ENCODE measurements at regions not wholly inside any gene's neighbourhood (a gene's known extent, or its start where the extent isn't known, plus 50 kb on each side); places are given as distances from the start of the nearest gene placed in this dataset.

GRCh38 chr10:62573929-62574328, 199.8 kb downstream of the ZNF365 start:
- no peaks in the 10 kb centered on the region for H3K9me3 Mint-ChIP-seq
- Histone ChIP-seq H3K9ac (ENCODE audit: extremely low read depth, low read length, poor library complexity, severe bottlenecking) (no peak overlapping the region), H3K27me3 (ENCODE audit: control insufficient read depth, insufficient read depth, low read length, poor library complexity, severe bottlenecking) (no peaks in the 10 kb centered on the region), H3K27ac (ENCODE audit: low read depth, low read length) (no peak overlapping the region), H3K9me3 (ENCODE audit: control insufficient read depth, low read length) (no peaks in the 10 kb centered on the region), H3K4me1 (ENCODE audit: control insufficient read depth, insufficient read depth, low read length) (no peaks in the 10 kb centered on the region), H3K4me3 (ENCODE audit: low read length) (no peak overlapping the region), H3K36me3 (ENCODE audit: control insufficient read depth, insufficient read depth, low read length) (no peaks in the 10 kb centered on the region)
- no peaks in the 10 kb centered on the region for H3K4me1 Mint-ChIP-seq
- no peak for DNase-seq
- H3K27ac Mint-ChIP-seq, result no peak overlapping the region
- TF ChIP-seq CTCF (conservative IDR thresholded peaks at IDR 0.05), result no peak
- no peak overlapping the region for H3K4me3 Mint-ChIP-seq
- no peaks in the 10 kb centered on the region for H3K27me3 Mint-ChIP-seq (ENCODE audit: insufficient read depth)
- 90 to 96% methylated on average over 3 of the region's 3 CpGs for WGBS, 2 experiments (ENCODE audit: insufficient coverage in 1 of 2, insufficient read length in 1 of 2)
- no peaks in the 10 kb centered on the region for H3K36me3 Mint-ChIP-seq (ENCODE audit: low read depth)

- no peak for TF ChIP-seq CTCF (conservative IDR thresholded peaks at IDR 0.05)
- no peak for DNase-seq
- no peaks in the 10 kb centered on the region for H3K27me3 ChIP-seq (ENCODE audit: control insufficient read depth, insufficient read depth, low read length, poor library complexity, severe bottlenecking)
- WGBS, 2 experiments (ENCODE audit: insufficient coverage in 1 of 2, insufficient read length in 1 of 2), result 88 to 89% methylated on average over 1 to 4 of the region's 4 CpGs
- Mint-ChIP-seq H3K9me3 (no peaks in the 10 kb centered on the region), H3K4me1 (no peaks in the 10 kb centered on the region), H3K27me3 (ENCODE audit: insufficient read depth) (no peaks in the 10 kb centered on the region), H3K4me3 (no peak overlapping the region), H3K36me3 (ENCODE audit: low read depth) (no peaks in the 10 kb centered on the region), H3K27ac (no peak overlapping the region)
- H3K27ac ChIP-seq (ENCODE audit: low read depth, low read length), result no peak overlapping the region
- H3K4me3 ChIP-seq (ENCODE audit: low read length), result no peak overlapping the region
- no peaks in the 10 kb centered on the region for H3K36me3 ChIP-seq (ENCODE audit: control insufficient read depth, insufficient read depth, low read length)
- H3K9ac ChIP-seq (ENCODE audit: extremely low read depth, low read length, poor library complexity, severe bottlenecking), result no peak overlapping the region
- H3K9me3 ChIP-seq (ENCODE audit: control insufficient read depth, low read length), result no peaks in the 10 kb centered on the region
- H3K4me1 ChIP-seq (ENCODE audit: control insufficient read depth, insufficient read depth, low read length), result no peaks in the 10 kb centered on the region
Observed at GRCh38 chr10:62577076-62577475, 202.9 kb downstream of the ZNF365 start.

- no peaks in the 10 kb centered on the region for H3K9me3 ChIP-seq (ENCODE audit: control insufficient read depth, low read length)
Observed at GRCh38 chr10:62577666-62578291, 203.6 kb downstream of the ZNF365 start.

More at GRCh38 chr10:62577666-62578291, 203.6 kb downstream of the ZNF365 start:
- 83 to 86% methylated on average over 1 to 2 of the region's 2 CpGs for WGBS, 2 experiments (ENCODE audit: insufficient coverage in 1 of 2, insufficient read length in 1 of 2)
- Histone ChIP-seq H3K36me3 (ENCODE audit: control insufficient read depth, insufficient read depth, low read length) (no peaks in the 10 kb centered on the region), H3K9ac (ENCODE audit: extremely low read depth, low read length, poor library complexity, severe bottlenecking) (no peak overlapping the region), H3K4me3 (ENCODE audit: low read length) (no peak overlapping the region), H3K4me1 (ENCODE audit: control insufficient read depth, insufficient read depth, low read length) (no peaks in the 10 kb centered on the region), H3K27me3 (ENCODE audit: control insufficient read depth, insufficient read depth, low read length, poor library complexity, severe bottlenecking) (no peaks in the 10 kb centered on the region), H3K27ac (ENCODE audit: low read depth, low read length) (no peak overlapping the region)
- H3K27me3 Mint-ChIP-seq (ENCODE audit: insufficient read depth), result no peaks in the 10 kb centered on the region
- H3K27ac Mint-ChIP-seq, result no peak overlapping the region
- no peaks in the 10 kb centered on the region for H3K36me3 Mint-ChIP-seq (ENCODE audit: low read depth)
- TF ChIP-seq CTCF (conservative IDR thresholded peaks at IDR 0.05), result no peak
- no peak overlapping the region for H3K4me3 Mint-ChIP-seq
- no peaks in the 10 kb centered on the region for H3K4me1 Mint-ChIP-seq
- no peaks in the 10 kb centered on the region for H3K9me3 Mint-ChIP-seq
- no peak for DNase-seq

Measured in endodermal cell (in vitro differentiated cells).